HG03095 (cell line): ENCODE measurements at regions not wholly inside any gene's neighbourhood (a gene's known extent, or its start where the extent isn't known, plus 50 kb on each side); places are given as distances from the start of the nearest gene placed in this dataset.

Source experiments
- ATAC-seq: cut with Tn5 transposase; IDR thresholded peaks from one replicate; pipeline ENCODE4 v1.9.1; 2021; ENCODE audit warnings: moderate library complexity; ENCODE audit not compliant: unreplicated experiment

DNA sequence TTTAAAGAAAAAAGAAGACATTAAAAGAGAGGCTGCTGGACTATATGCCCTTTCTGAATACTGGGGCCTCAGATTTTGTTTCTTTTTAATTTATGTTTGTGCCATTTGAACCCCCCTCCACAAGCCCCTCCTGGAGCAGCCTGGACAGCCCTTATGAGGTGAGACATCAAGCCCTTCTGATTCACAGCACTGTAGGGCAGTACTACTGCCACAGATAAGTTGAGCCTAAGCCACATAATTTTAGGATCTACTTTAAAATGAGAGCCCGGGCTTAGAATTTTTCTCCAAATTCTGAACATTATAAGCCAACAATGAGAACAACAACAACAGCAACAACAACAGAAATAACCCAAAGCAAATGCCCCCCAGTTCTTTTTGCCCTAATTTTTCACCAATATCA, 256.9 kb upstream of the SALL1 start:
- ATAC-seq = no peak

DNA sequence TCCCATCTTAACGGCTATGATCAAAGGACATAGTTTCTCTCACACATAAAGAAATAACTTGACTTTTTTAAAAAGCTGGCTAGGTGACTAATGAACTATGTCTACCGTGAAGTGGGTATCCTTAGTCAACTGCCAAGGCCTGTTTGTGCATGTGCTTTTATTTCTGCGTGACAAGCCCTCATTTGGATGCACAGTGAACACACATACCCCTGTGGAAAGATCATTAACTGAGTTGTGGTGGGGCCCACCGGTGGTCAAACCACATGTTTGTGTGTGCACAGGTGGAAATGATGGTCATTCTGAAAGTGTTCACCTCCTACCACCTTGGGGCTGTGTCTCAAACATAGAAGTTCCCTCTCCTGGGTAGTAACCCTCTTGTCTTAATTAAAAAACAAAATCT, 256.1 kb upstream of the SALL1 start:
- no peak for ATAC-seq

DNA sequence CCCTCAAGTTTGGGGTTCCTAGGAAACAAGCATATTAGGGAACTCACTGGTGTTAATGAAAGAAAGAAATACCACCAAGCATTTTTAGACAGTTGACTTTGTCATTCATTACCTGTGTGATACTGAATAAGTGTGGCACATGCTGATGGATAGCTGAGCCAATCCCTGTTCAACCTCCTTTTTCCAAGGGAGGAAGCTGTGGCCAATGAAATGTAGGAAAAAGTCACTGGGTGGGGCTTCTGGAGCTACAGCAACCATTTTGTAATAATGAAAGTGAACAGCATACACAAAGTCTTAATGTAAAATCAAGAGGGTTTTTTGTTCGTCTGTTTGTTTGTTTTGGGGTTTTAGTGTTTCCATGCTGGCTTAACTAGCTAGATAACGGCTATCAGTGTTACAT, 254.3 kb upstream of the SALL1 start:
- ATAC-seq = no peak

DNA sequence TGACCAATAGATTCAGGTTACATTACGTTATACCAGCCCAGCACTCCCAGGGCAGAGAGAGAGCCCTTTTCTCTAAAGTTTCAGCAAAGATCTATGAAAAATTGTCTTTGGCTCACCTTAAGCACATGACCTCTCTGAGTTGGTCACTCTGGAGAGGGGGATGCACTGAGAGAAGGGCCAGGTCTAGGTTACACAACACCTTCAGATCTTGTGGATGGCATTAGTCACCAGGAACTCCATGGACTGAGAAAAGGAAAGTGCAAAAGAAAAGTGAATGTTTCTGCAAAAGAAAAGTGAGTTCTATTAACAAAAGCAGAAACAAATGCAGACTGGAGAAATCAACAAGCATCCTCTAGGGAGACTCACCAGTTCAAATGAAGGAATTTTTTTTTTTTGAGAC, 253.3 kb upstream of the SALL1 start:
- ATAC-seq = no peak

DNA sequence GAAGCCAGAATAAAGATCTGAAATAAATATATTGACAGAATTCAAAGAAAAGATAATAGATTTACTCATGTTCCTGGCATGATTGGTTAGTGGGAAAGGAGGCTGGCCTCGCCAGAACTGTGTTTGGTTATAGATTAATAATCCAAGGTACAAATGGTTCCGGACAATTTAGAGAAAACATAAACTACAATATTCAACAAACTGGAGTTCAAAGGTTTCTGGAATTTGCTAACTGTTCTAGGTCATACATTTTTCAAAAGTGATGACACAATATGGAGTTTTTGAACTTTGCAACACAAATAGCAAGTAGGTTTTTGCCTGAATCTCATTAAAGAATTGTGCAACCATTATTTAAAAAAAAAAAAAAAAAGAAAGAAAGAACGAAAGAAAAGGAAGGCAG, 251.7 kb upstream of the SALL1 start:
- no peak for ATAC-seq

DNA sequence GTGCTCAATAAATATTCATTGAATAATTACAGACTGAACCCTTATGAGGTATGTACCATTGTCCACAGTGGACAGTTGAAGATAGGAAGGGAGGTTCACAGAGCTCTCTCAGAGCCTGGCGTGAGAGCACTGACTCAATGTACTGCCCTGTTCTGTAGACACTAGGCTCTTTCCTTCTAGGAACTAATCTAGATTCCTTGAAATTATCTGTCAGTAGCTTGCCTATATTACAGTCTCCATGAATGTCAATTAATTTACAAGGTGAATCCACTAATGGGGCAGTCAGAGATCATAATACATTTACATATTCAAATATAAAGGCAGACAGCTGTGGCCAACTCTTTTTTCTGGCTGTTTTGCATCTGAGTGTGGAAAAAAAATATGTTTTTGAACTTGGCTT, 251.2 kb upstream of the SALL1 start:
- ATAC-seq = no peak

DNA sequence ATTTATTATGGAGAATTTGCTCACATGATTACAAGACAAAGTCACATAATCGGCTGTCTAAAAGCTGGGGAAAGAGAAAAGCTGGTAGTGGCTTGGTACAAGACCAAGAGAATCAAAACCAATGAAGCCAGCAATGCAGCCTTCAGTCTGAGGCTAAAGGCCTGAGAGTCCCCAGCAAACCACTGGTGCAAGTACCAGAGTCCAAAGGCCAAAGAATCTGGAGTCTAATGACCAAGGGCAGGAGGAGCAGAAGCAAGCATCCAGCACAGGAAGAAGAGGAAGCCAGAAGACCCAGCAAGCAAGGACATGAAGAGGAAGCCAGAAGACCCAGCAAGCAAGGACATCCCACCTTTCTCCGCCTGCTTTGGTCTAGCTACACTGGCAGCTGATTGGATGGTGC, 250.6 kb upstream of the SALL1 start:
- no peak for ATAC-seq

DNA sequence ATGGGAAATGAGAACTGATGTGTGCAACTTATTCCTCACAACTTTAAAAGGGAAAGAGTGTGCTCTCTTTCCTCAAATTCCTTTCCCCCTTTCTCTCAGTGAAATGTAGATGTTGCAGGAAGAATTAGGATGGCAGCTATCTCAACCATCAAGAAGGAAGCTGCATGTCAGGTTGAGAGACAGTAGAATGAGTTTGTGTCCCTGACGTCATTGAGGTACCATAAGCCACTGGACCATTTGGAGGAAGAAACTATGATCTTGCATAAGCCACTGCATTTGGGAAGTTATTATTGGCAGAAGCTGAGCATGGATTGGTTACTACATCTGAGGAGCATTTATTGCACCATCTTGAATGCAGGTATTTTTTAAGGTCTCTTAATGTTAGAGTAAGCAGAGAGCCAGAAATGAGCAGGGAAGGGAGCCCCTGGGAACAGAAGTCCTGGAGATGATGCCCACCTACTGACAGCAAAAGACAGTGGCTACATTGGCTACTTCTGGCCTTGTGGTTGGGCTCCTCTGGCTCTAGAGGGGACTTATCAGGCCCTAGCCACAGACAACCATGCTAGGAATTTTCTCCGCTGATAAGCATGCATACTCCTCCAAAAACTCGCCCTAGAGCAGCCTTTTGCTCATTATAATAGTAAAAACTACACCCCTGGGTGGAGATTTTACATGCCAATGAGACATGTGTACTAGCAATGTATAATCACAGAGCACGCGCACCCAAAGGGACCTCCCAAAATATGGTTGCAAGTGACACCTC, 249.0 kb upstream of the SALL1 start:
- ATAC-seq = no peak

DNA sequence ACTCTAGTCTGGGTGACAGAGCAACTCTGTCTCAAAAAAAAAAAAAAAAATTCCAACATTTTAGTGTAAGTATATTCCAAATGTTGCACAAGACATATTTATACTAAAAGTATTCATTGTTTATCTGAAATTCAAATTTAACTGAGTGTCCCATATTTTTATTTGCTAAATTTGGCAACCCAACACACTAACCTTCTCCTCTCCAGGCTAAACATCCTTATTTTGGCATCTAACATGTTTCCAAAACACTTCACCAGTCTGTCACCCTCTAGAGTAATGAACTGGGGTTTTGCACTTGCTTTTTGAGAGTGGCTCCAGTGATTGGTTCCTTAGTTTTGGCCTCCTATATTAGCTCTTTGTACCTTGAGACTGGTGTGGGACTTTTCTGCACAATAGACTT, 243.4 kb upstream of the SALL1 start:
- no peak for ATAC-seq

DNA sequence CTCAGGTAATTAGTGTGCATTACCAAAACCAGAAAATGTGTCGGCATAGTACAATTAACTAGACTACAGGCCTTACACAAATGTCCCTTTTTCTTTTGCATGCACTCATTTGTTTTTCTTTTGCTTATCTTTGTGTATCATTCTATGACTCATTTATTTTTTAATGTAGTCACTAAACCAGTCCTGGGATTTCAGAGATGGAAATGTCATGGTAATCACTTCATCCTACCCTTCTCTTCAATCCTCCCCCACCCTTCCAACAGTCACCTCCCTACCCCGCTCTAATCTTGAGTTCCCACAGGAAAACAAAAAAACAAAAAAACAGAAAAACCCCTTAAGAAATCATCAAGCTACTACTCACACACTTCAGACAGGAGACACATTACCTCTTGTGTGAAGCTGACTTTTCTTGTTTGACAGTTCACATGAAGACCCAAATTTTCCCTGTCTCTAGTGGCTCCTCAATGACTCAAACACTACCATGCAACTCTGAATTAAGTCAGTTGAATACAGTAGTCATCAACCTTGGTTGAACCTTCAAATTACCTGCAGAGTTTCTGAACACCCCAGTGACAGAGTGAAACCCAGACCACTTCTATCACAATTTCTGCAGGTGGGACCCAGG, 242.4 kb upstream of the SALL1 start:
- no peak for ATAC-seq

DNA sequence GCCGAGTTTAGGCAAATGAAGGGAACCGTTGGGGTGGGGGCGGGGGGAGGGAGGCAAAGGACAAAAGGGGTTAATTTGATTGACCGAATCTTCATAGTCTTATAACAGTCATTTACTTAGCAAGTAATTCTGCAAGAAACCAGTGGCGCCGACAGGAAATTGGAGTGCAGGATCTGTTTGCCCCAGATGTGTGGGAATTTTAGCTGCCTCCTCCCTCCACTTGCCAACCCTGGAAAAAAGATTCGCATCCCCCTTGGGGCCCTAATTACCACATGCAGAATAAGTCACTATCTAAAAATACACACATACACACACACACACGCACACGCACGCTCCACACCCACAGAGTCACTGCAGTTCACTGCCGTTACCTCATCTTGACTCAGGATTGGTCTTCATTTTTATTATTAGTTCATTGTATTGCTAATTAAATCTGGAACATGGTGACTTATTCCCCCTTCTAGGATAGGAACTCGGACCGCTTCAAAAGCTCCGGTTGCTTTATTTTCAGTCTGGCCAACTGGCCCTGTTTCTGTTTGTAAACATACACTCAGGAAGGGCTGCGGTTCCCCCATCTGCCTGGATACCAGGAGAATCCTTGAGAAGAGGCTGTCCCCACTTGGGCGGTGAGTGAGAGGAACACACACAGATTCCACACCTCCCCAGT, 241.6 kb upstream of the SALL1 start:
- ATAC-seq = no peak

DNA sequence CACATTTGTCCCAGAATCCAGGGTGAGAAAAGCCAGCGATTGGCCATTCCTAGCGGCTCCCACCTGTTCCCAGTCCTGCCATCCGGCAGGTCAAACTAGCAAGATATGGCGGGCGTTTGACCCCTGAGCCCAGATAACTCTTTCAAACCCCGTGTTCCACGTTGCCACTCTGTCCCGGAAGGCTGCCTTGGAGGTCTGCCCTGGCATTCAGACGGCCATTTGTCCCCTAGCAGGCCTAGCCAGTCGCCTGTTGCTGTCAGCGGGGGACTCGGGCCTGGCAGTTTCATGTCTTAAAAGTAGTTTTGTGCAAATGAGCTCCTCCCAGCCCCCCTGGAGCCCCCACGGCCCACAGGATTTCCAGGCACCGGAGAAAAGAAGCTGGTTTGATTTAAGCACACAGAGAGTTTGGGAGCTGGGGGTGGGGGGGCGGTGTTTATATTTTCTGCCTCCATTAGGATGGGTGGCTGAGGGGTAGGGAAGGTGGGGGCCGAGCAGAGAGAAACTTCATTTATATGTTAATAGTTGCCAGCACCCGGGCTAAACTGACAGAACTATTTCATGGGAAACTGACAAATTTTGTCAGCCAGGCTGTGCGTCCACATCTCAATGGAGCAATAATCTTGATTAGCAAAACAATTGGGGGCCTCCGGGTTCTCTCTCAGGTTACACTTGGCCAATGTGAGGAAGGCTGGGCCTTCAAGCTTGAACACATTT, 240.9 kb upstream of the SALL1 start:
- no peak for ATAC-seq

DNA sequence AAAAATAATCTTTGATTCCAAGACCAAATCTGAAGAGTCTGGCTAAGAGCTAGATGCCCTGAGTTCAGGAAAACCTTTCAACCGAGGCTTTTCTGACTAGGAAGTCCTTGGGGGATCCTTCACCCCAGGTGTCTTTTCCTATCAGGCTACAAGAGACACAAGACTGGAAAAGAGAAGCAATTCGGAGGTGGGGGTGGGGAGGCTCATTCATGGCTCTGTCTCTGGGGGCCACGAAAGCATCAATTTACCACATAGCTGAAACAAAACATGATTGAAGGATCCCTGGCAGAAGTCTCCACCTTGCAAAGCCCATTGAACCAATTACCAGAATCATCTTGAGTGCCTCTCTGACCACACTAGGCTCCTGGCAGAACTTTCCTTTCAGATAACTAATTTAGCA, 239.8 kb upstream of the SALL1 start:
- no peak for ATAC-seq

DNA sequence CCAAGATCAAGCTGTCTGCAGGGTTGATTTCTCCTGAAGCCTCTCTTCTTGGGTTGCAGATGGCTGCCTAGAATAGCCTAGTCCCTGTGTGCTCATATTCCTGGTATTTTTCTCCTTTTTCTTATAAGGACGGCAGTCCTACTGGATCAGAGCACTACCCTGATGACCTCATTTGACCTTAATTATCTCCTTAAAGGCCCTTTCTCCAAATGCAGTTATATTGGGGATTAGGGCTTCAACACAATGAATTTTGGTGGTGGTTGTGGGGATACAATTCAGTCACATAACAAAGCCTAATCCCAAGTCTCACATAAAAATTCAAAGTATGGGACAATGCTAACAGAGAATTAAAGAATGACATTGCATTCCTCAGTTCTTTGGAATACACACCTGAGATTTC, 238.8 kb upstream of the SALL1 start:
- no peak for ATAC-seq

DNA sequence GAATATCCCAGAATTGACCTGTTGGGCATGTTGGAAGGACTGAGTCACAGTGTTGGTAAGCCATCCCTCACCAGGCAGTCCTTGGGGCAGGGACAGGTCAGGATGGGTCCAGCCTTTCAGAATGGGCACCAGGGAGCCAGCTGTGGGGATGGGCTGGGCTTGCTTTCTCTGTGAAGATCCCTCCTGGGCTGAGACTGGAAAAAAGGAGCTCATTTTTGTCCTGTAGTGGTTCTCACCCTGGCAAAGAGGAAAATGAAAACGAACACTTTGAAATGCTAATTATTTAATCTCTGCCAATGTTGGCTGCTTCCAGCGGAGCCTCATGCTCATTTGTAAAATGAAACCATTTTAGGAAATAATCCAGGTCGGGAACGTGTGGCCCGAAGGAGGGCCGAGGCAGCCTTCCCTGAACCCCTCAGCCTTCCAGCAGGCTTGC, 237.5 kb upstream of the SALL1 start:
- ATAC-seq = no peak

DNA sequence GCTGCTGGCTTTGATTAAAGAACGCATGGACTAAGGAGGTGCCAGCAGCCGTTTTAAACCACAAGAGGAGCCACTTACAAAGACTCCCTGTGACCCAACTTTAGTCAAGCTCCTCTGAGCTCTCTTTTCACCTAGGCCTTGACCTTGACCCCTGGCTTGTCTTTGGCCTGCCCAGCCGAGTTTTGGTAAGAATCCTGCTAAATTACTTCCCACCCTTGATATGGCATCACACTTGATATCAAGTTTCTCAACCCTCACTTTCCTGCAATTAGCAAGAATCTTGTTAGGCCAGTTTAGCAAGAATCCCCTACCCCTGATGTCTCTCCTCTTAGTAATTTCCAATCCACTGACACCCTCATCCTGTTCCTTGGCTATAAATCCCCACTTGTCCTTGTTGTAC, 232.8 kb upstream of the SALL1 start:
- no peak for ATAC-seq

DNA sequence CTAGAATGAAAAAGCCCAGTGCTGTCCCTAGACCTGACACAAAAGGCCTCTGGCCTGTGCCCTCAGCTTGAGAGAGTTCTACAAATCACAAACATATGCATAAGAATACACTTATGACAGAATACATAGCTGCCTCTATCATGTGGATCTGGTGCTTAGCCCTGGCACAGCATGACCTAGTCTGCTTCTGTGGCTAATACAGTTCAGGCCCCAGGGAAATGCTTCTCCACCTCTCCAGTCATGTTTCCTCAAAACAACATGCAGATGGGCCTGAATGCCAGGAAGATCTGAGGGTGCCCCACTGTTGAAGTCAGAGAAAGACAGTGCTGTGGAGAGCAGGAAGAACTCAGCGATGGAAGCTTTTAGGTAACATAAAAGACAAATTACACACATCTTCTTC, 231.9 kb upstream of the SALL1 start:
- ATAC-seq = no peak

DNA sequence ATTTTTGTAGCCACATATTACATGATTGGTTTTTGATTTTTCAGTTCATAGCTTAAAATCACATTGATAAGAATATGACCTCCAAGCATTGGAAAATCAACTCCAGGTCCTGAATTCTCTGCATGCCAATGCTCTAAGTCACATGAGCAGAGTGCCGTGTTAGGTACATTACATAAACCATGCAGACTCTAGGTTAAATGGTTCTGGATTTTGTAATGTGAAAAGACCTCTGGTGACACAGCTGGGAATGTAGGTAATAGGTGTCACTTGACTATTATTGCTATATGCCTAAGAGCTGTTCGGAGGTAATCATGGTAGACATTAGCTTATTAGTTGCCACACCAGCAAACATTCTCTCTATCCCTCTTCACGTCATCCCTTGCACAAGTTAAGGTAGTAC, 231.1 kb upstream of the SALL1 start:
- no peak for ATAC-seq

DNA sequence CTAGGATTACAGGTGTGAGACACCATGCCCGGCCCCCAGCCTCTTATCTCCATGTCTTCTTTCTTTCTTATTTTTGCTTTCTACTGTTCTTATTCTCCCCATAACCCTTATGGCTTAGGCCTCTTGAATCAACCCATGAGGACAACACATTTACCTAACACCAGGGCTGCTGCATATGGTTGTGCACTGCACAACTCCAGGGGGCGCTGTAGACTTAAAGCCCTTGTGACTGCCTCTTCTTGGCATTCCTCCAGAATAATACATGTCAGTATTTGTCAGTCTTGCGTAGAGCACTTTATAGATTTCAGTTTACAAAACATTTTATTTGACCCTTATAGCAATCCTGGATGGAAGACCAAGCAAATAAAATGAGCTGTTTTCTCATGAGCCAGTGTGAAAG, 225.0 kb upstream of the SALL1 start:
- ATAC-seq = no peak

DNA sequence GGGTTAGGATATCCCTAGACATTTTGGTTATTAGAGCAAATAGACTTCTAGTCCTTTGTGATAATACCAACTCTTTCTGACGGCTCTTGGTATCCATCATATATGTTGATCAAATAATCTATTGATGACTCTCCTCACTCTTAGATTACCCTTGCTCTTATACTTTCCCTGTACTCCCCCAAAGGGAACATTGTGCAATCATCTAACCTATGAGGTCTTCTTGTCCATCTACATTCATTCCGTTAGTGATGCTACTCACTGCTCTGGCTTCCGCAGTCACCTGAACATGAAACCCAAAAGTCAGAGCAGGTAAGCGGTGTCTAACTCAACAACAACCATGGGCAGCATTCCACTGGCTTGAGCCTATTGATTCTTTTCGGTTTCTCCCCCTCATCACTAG, 223.7 kb upstream of the SALL1 start:
- ATAC-seq = no peak

DNA sequence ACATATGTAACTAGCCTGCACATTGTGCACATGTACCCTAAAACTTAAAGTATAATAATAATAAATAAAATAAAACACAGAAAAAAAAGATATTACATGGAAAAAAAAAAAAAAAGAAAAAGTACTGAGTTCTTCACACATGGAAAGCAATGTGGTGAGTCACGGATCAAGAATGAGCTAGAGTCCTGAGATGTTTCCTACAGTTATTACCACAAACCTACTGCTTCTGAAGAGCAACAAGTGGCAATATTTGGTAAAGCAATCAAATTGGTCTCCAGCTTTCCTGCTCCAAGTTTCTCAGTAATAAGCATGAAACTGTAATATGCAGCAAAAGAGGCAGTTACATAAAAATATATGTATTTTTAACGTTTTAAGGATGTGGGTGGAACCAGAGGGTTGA, 223.3 kb upstream of the SALL1 start:
- no peak for ATAC-seq

DNA sequence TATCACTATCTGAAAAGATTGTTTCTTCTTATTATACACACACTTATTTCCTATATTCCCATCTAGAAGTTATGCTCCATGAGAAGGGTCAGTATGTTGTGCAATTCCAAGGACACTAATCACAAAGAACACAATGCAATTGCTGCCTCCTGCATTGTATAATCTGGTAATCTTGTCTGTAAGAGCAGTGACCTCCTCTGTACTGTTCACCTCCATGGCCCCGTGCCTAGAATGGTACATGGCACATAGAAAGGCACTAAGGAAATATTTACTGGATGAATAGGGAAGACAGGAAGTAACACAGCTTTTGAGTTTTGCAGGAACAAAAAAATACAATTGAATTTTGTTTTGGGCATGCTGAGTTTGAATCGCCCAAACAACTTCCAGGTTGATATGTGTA, 214.6 kb upstream of the SALL1 start:
- no peak for ATAC-seq
